RWPE1 (cell line): ENCODE measurements at regions not wholly inside any gene's neighbourhood (a gene's known extent, or its start where the extent isn't known, plus 50 kb on each side); places are given as distances from the start of the nearest gene placed in this dataset.
"Not testable (repeated sequence)": the region's sequence is repeated elsewhere in the genome, so short reads cannot be mapped to it uniquely, and the experiment has no call there.

Source experiments
- CTCF ChIA-PET: fragments of 350-600 bp; sonication (Branson Sonifier 250); formaldehyde crosslinking; extraction: SDS; loops from one replicate; lab custom pipeline; 2021; lab: Yijun Ruan, JAX
- POLR2A ChIA-PET: fragments of 400-600 bp; formaldehyde crosslinking; extraction: SDS; loops from one replicate; lab custom pipeline; 2020; ENCODE audit warnings: antibody characterized with exemption; ENCODE audit not compliant: low non-redundant PET; lab: Yijun Ruan, JAX
- DNase-seq: peaks from one replicate; pipeline ENCODE4 v3.0.0; 2012; ENCODE audit warnings: low spot score
- H3K27ac ChIP-seq: fragments of 450-650 bp; 2 replicates; pipeline ENCODE4 v1.5.1; 2017
- TF ChIP-seq, protein P1 (sequence below): fragments of 450-650 bp; conservative IDR thresholded peaks from 2 replicates; pipeline ENCODE4 v1.5.1; 2017; ENCODE audit warnings: low read depth, mild to moderate bottlenecking

DNA sequence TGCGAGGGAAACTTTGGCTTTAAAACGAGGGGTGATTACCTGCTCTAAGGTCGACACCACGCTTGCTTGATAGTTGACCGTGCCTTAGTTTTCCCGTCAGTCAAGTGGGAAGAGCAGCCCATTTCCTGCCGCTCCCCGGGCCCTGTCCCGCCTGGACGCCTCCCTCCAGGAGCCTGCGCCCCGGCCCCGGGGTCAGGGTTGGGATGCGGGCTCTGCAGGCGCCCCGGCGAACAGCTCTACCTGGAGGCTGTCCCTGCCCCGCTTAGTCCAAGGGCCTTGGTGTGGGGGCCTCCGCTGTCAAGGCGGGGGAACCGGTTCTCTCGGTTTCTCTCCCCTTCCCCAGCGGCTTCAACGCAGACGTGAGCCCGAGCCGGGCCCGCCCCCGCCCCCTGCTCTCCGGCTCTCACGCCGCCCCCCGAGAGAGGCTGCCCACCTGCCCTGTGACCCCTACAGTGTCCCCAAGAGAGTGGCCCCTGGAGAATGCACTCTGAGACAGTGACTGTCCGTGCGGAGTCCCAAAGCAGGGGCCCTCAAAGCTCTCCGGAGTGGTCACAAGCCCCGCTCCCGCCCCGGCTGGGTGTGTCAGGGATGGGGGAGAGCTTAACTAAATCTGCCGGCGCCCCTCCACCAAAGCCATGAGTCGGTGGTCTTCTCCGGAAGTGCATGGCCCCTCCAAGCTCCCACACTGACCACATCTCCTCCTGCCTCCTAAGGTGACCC is 117.4 kb upstream of the SMURF2 start:
- TF ChIP-seq, protein P1, sequence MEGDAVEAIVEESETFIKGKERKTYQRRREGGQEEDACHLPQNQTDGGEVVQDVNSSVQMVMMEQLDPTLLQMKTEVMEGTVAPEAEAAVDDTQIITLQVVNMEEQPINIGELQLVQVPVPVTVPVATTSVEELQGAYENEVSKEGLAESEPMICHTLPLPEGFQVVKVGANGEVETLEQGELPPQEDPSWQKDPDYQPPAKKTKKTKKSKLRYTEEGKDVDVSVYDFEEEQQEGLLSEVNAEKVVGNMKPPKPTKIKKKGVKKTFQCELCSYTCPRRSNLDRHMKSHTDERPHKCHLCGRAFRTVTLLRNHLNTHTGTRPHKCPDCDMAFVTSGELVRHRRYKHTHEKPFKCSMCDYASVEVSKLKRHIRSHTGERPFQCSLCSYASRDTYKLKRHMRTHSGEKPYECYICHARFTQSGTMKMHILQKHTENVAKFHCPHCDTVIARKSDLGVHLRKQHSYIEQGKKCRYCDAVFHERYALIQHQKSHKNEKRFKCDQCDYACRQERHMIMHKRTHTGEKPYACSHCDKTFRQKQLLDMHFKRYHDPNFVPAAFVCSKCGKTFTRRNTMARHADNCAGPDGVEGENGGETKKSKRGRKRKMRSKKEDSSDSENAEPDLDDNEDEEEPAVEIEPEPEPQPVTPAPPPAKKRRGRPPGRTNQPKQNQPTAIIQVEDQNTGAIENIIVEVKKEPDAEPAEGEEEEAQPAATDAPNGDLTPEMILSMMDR = no peak
- CTCF ChIA-PET = no interaction called here
- DNase-seq = no peak
- POLR2A ChIA-PET = no interaction called here
- H3K27ac ChIP-seq = peak overlapping the region; percentile 86

- CTCF ChIA-PET, POLR2A ChIA-PET, DNase-seq, H3K27ac ChIP-seq: not testable (repeated sequence)
Measured at GRCh38 chr17:64779098-64779375, 116.9 kb upstream of the SMURF2 start.

DNA sequence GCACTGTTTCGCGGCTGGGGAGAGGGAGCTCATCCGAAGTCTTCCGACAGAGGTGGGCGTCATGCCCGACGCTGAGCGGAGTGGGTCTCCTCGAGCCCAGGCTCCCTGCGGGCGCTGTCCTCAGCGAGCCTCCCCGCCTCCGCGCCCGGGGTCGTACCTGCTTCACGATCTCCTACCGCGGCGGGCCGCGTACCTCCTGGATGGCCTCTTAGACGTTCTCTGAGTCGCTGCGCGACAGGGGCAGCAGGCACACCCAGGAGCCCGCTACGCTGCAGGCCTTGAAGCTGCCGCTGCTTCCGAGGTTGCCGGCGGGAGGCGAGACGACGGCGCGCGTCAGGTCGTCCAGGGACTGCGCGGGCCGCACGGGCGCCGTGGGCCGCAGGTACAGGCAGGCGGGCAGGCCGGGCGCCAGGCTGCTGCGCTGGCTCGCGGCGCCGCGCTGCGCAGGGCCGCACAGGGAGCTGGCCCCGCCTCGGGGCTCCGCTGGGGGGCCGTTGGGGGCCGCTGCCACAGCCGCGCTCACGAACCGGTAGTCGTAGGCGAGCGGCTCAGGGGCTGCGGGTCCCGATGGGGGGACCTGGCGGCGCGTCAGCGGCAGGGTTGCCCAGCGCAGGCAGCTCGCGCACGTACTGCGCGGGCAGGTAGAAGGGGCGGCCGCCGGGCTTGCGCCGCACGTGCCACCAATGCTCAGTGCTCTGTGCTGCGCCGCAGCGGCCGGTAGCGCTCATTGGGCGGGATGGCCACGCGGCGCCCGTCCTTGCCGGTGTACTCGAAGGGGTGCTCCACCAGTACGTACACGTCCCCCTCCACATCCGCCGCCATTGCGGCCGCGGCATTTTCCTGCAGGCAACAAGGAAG is 116.4 kb upstream of the SMURF2 start:
- peak overlapping the region; percentile 64; the same call in 1 of the 2 replicates for H3K27ac ChIP-seq
- TF ChIP-seq, protein P1 = no peak
- no peak for DNase-seq
- ChIA-PET POLR2A (no interaction called here), CTCF (interaction anchor here (0.8 kb wide), 1 partner anchor 1046 kb away, joined by 5 read pairs; no protein-coding TSS in a partner anchor)

DNA sequence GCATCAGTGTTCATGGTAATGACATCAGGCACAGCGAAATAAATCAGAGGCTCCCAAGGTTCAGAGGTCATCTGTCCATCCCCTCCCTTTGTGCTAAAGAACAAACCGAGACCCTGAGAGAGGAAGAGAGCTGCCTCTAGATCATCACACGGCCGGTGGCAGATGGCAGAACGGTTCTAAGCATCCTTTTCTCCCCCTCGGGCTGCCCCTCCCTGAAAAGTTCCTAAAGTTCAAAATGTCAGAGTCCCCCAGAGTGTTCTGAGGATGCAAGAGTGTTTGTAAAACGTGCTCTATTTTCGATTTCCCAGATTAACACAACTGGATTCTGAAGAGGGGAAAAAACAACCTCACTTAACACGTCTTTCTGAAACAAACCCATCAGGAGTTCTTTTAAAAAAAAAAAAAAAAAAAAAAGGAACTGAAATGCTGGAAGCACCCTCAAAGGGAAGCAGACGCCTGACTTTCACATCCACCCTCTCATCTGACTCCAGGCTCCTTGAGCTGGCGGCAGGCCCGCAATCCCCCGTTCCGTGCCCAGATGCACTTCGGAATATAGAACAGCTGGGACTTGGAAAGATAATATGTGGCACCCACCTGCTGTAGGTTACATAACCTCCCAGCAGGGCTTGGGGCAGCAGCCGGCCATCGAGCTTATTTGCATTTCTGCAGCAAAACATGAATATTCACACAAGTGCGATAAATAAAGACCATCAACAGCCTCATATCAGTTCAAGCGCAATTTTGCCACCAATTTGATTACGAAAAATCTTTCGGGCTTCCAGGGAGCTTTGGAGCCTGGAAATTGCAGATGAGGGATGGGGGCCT is 115.5 kb upstream of the SMURF2 start:
- CTCF ChIA-PET = interaction anchor here (0.8 kb wide), 1 partner anchor 1045 kb away, joined by 5 read pairs; no protein-coding TSS in a partner anchor
- POLR2A ChIA-PET = no interaction called here
- peak overlapping the region; percentile 64 for H3K27ac ChIP-seq
- no peak for DNase-seq
- TF ChIP-seq, protein P1 = no peak

DNA sequence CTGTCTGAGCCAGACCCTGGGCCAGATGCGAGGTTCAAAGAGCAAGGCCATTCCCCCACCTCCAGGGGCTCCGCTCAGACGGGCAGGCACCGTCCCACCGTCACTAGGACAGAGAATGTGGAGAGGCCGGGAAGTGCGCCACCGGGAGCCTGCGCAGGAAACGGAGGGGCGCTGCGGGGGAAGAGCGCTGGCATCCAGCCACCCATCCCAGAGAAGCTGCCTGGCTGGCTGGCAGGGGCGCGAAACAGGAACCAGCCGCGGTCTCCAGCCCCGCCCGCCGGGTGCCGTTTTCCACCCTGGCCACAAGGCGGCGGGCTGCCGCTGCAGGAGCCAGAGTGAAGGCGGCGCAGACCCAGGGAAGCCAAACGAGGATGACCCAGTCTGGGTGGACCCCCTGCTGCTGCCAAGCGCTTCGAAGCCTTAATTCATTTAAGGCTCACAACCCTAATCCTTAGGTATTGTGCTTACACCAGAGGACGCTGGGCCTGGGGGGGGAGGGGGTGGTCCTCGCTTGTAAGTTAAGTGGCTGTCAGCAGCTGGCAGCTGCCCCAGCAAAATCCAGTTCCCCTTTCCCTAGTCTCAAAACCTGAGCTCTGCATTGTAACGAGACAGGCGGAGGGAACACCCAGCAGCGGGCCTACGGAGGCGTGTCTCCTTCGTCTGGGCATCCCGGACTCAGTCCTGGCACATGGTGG is 114.8 kb upstream of the SMURF2 start:
- TF ChIP-seq, protein P1 = peak; percentile 98
- peak overlapping the region; percentile 64 for H3K27ac ChIP-seq
- POLR2A ChIA-PET = not testable (repeated sequence)
- DNase-seq = peak; percentile 60
- CTCF ChIA-PET = interaction anchor here (0.6 to 1.1 kb wide), 5 partner anchors 9 to 310 kb away, joined by 3 to 5 read pairs (median 3); no protein-coding TSS in a partner anchor

DNA sequence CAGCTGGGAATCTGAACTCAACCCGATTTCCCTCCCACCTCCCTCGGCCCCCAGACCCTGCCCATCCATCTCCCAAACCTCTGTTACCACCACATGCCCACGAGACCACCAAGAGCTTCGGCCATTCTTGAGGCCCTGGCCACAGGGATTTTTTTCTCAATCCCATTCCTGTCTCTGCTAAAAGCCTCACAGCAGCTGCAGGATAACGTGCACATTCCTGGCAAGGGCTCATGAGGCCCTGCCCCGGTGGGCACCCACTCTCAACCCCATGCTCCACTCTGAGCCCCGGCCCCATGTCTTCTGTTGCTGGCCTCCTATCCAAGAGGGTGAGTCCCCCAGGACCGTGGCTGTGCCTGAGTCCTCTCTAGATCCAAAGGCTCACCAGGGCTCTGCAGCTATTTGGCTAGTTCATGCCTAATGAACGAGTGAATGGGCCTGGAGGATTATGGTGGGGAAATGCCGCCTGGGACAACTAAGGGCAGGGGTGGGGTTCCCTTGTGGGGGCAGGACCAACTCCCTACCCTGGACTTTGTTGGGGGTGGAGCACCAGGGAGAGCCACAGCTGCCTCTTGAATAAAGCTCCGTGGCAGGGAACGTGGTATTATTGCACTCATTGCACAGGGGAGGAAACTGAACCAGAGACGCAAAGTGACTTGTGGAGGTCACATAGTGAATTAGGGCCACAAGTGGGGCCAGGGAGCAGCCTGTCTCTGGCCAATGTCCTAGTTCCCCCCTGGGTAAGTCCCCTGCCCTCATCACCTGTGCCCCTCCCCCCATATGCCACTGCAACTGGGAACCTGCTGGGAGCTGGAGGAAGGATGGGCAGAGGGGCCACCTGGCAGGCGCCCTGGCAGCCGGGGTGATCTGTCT is 113.8 kb upstream of the SMURF2 start:
- no peak for DNase-seq
- TF ChIP-seq, protein P1 = no peak
- H3K27ac ChIP-seq = peak overlapping the region; percentile 64
- CTCF ChIA-PET = interaction anchor here (0.6 to 1.1 kb wide), 6 partner anchors 10 to 624 kb away, joined by 3 to 5 read pairs (median 3); no protein-coding TSS in a partner anchor
- POLR2A ChIA-PET = no interaction called here
